HepG2 (cell line): ENCODE measurements at regions not wholly inside any gene's neighbourhood (a gene's known extent, or its start where the extent isn't known, plus 50 kb on each side); places are given as distances from the start of the nearest gene placed in this dataset.

Source experiments
- ATAC-seq: fragments of 200-7000 bp; cut with Tn5 transposase; 3 replicates; pipeline ENCODE4 v1.9.1; 2020; ENCODE audit warnings: mild to moderate bottlenecking, moderate library complexity
- BruUV-seq: library from RNA; stranded (reverse); fragments of 400-500 nt; replicated peaks from 2 replicates; lab custom pipeline; 2021; lab: Mats Ljungman, UMichigan
- CTCF ChIA-PET: fragments of 300-600 bp; formaldehyde crosslinking; extraction: SDS; loops from one replicate; lab custom pipeline; 2021; ENCODE audit warnings: low total read pairs, inconsistent platforms, low intra/inter-chr PET ratio; lab: Yijun Ruan, JAX
- POLR2A ChIA-PET: fragments of 350-600 bp; sonication (Branson Sonifier 250); formaldehyde crosslinking; loops from one replicate; lab custom pipeline; 2020; ENCODE audit warnings: antibody characterized with exemption, inconsistent platforms; lab: Yijun Ruan, JAX
- DNase-seq: peaks from one replicate; pipeline ENCODE4 v3.0.0-alpha.2; 2015; ENCODE audit warnings: low spot score
- FAIRE-seq: peaks from 3 replicates; lab custom pipeline; 2011; peaks lifted over from hg19 to GRCh38; lab: Jason Lieb, UNC
- H2AFZ ChIP-seq: one replicate; pipeline ENCODE4 v1.6.1; 2011; ENCODE audit warnings: low read length, inconsistent platforms
- H3K27ac ChIP-seq: fragments of 300-600 bp; 3 replicates; pipeline ENCODE4 v1.8.0; 2011; ENCODE audit warnings: mixed run types, mild to moderate bottlenecking, mixed read lengths, low read length, inconsistent platforms; ENCODE audit not compliant: insufficient read depth; ENCODE audit errors: extremely low read length
- H3K27me3 ChIP-seq, 2 experiments: fragments of 200-600 bp in 1 of 2; 2 replicates in 1 of 2; 3 replicates in 1 of 2; pipeline versions ENCODE4 v1.6.0 to v1.8.0; 2011; ENCODE audit warnings: low read length in 2 of 2, mild to moderate bottlenecking in 2 of 2, moderate library complexity in 2 of 2, inconsistent platforms in 1 of 2; ENCODE audit not compliant: insufficient read depth in 2 of 2, control insufficient read depth in 1 of 2
- H3K36me3 ChIP-seq, 2 experiments: fragments of 200-600 bp in 1 of 2; replicated peaks in 1 of 2; 2 replicates in 1 of 2; 3 replicates in 1 of 2; pipeline versions ENCODE4 v1.5.1 to v1.8.0; 2011; ENCODE audit warnings: low read length in 2 of 2, inconsistent platforms in 1 of 2; ENCODE audit not compliant: insufficient read depth in 2 of 2, control insufficient read depth in 1 of 2
- H3K4me1 ChIP-seq: 2 replicates; pipeline ENCODE4 v1.5.1; 2012; ENCODE audit warnings: low read length, inconsistent platforms; ENCODE audit not compliant: insufficient read depth
- H3K4me2 ChIP-seq: 2 replicates; pipeline ENCODE4 v1.6.0; 2011; ENCODE audit warnings: low read depth, low read length, inconsistent platforms
- H3K4me3 ChIP-seq, 3 experiments: fragments of 200-600 bp in 1 of 3; sonication (generic), shearing (Covaris generic) in 1 of 3; replicated peaks in 1 of 3; 2 replicates each; pipeline ENCODE4 v1.5.1; 2011 to 2016; ENCODE audit warnings: low read length in 3 of 3, inconsistent platforms in 2 of 3, low read depth in 2 of 3, mild to moderate bottlenecking in 2 of 3, control low read depth in 1 of 3, mixed read lengths in 1 of 3; ENCODE audit not compliant: insufficient read depth in 1 of 3
- H3K79me2 ChIP-seq: one replicate; pipeline ENCODE4 v1.6.1; 2011; ENCODE audit warnings: low read length, inconsistent platforms; ENCODE audit not compliant: insufficient read depth
- H3K9ac ChIP-seq: 2 replicates; pipeline ENCODE4 v1.6.0; 2011; ENCODE audit warnings: mild to moderate bottlenecking, low read depth, low read length, inconsistent platforms; ENCODE audit not compliant: insufficient read depth
- H3K9me3 ChIP-seq: 2 replicates; pipeline ENCODE4 v1.5.1; 2012; ENCODE audit warnings: mild to moderate bottlenecking, low read length
- H4K20me1 ChIP-seq: 2 replicates; pipeline ENCODE4 v1.6.0; 2011; ENCODE audit warnings: inconsistent platforms, mild to moderate bottlenecking, low read length, moderate library complexity; ENCODE audit not compliant: insufficient read depth
- BATF2 ChIP-seq: sonication (generic); formaldehyde crosslinking; IDR thresholded peaks from 2 replicates; pipeline ENCODE4 v1.8.0; 2022; ENCODE audit warnings: mild to moderate bottlenecking, missing genetic modification reagents, moderate library complexity
- GPBP1L1 ChIP-seq: sonication (generic); formaldehyde crosslinking; IDR thresholded peaks from 2 replicates; pipeline ENCODE4 v1.5.0; 2020; ENCODE audit warnings: mild to moderate bottlenecking, missing genetic modification reagents
- PHF8 ChIP-seq: sonication (generic); formaldehyde crosslinking; IDR thresholded peaks from 2 replicates; pipeline ENCODE4 v1.5.0; 2020; ENCODE audit warnings: missing genetic modification reagents
- YEATS4 ChIP-seq: sonication (generic); formaldehyde crosslinking; IDR thresholded peaks from 2 replicates; pipeline ENCODE4 v1.4.0; 2020; ENCODE audit warnings: missing genetic modification reagents, borderline replicate concordance
- ZNF451 ChIP-seq: sonication (generic); formaldehyde crosslinking; IDR thresholded peaks from 2 replicates; pipeline ENCODE4 v1.5.0; 2020; ENCODE audit warnings: mild to moderate bottlenecking, missing genetic modification reagents
- ZNF607 ChIP-seq: sonication (generic); formaldehyde crosslinking; IDR thresholded peaks from 2 replicates; pipeline ENCODE4 v1.5.1; 2020; ENCODE audit warnings: missing genetic modification reagents, mild to moderate bottlenecking, borderline replicate concordance
- ZNF83 ChIP-seq: sonication (generic); formaldehyde crosslinking; IDR thresholded peaks from 2 replicates; pipeline ENCODE4 v1.4.0; 2020; ENCODE audit warnings: missing genetic modification reagents, mild to moderate bottlenecking, borderline replicate concordance
- WGBS: methylation state at CpG from one replicate; pipeline ENCODE4 v1.1.6; 2017; ENCODE audit warnings: low lambda C conversion rate; 5-methylcytosine and 5-hydroxymethylcytosine counted together
- in situ Hi-C: cut with HindIII; loops from 2 replicates; pipeline ENCODE4 v1.10.0; 2017; ENCODE audit warnings: low pct_unique_long_range_greater_than_20kb; ENCODE audit not compliant: extremely low pct_ligation_motif_present
- intact Hi-C: fragments of 100-400 bp; cut with micrococcal nuclease; formaldehyde crosslinking; loops from one replicate; pipeline ENCODE4 v1.10.0; 2022; ENCODE audit not compliant: unreplicated experiment

- Histone ChIP-seq H3K36me3 (no peaks in the 10 kb centered on the region), H3K4me1 (0 out of 2 replicates have a peak, but pooled peaks cover 7% of the 10 kb centered on the region), H3K27ac (no peak overlapping the region), H3K4me2 (no peak overlapping the region), H3K9ac (no peak overlapping the region)
- BruUV-seq: no TSS peak
- FAIRE-seq: no peak
- intact Hi-C loops: no loop called here
- no peak for ATAC-seq
- TF ChIP-seq PHF8 (CRISPR knock-in tag): no peak
- no peak for TF ChIP-seq ZNF83
- no peak for TF ChIP-seq GPBP1L1 (CRISPR knock-in tag)
- no peak for TF ChIP-seq YEATS4 (CRISPR knock-in tag)
- TF ChIP-seq ZNF607 (CRISPR knock-in tag): no peak
- TF ChIP-seq BATF2: no peak
- no peak for TF ChIP-seq ZNF451
- TF ChIP-seq, all 625 proteins: peak for 0
- Histone ChIP-seq H3K9me3 (no peaks in the 10 kb centered on the region), H4K20me1 (no peaks in the 10 kb centered on the region), H3K79me2 (no peaks in the 10 kb centered on the region), H3K27me3 (no peaks in the 10 kb centered on the region), H2AFZ (no peak overlapping the region), H3K4me3 (no peak overlapping the region)
- POLR2A ChIA-PET: no interaction called here
- in situ Hi-C loops: no loop called here
- DNase-seq: no peak
- CTCF ChIA-PET: no interaction called here
- WGBS: 93% methylated on average over 9 of the region's 9 CpGs
Measured at GRCh38 chr11:8767466-8768142, 85.0 kb downstream of the RPL27A start.
